H1 (cell line): ENCODE measurements at regions not wholly inside any gene's neighbourhood (a gene's known extent, or its start where the extent isn't known, plus 50 kb on each side); places are given as distances from the start of the nearest gene placed in this dataset.

Experiments used
- ASH2L ChIP-seq: fragments of 200-600, 300-600 bp; sonication (generic); IDR thresholded peaks from one replicate; pipeline ENCODE4 v1.7.1; 2017; ENCODE audit warnings: low read length
- ATF2 ChIP-seq: IDR thresholded peaks from 2 replicates; pipeline ENCODE4 v1.6.1; 2012; ENCODE audit warnings: low read length, inconsistent platforms
- BACH1 ChIP-seq: IDR thresholded peaks from 2 replicates; pipeline ENCODE4 v1.6.1; 2012; ENCODE audit warnings: low read length, improper control_type of control experiment
- CBX5 ChIP-seq: fragments of 300-800, 300-1000 bp; sonication (generic); IDR thresholded peaks from 2 replicates; pipeline ENCODE4 v1.7.1; 2016; ENCODE audit warnings: antibody characterized with exemption, low read length, low read depth
- CHD7 ChIP-seq: fragments of 300-600 bp; sonication (generic); IDR thresholded peaks from 2 replicates; pipeline ENCODE4 v1.7.1; 2012; ENCODE audit warnings: low read length, moderate library complexity, mild to moderate bottlenecking, inconsistent platforms; ENCODE audit not compliant: insufficient replicate concordance
- CREB1 ChIP-seq: IDR thresholded peaks from 2 replicates; pipeline ENCODE4 v1.6.1; 2012; ENCODE audit warnings: inconsistent platforms
- E2F6 ChIP-seq: IDR thresholded peaks from 2 replicates; pipeline ENCODE4 v1.6.1; 2012; ENCODE audit warnings: inconsistent platforms
- JUND ChIP-seq: IDR thresholded peaks from 2 replicates; pipeline ENCODE4 v1.6.1; 2011; ENCODE audit warnings: mild to moderate bottlenecking, improper control_type of control experiment, low read length
- POU5F1 ChIP-seq: IDR thresholded peaks from 2 replicates; pipeline ENCODE4 v1.6.1; 2011; ENCODE audit warnings: low read depth, mild to moderate bottlenecking, low read length, moderate library complexity
- RBBP5 ChIP-seq: IDR thresholded peaks from 2 replicates; pipeline ENCODE4 v1.7.1; 2012; ENCODE audit warnings: low read depth, mild to moderate bottlenecking, inconsistent platforms, low read length, moderate library complexity, borderline replicate concordance
- SP2 ChIP-seq: IDR thresholded peaks from 2 replicates; pipeline ENCODE4 v1.6.1; 2012; ENCODE audit warnings: mild to moderate bottlenecking, low read length, inconsistent platforms

- TF ChIP-seq CHD7: no peak
- no peak for TF ChIP-seq BACH1
- TF ChIP-seq CBX5: no peak
- no peak for TF ChIP-seq E2F6
- TF ChIP-seq RBBP5: no peak
- TF ChIP-seq CREB1: no peak
- TF ChIP-seq POU5F1: no peak
- no peak for TF ChIP-seq JUND
- no peak for TF ChIP-seq ATF2
- TF ChIP-seq SP2: no peak
- no peak for TF ChIP-seq ASH2L
Observed at GRCh38 chr9:1369297-1369696, 319.1 kb downstream of the DMRT2 start (continued).
